GM18498 (cell line): ENCODE measurements at regions not wholly inside any gene's neighbourhood (a gene's known extent, or its start where the extent isn't known, plus 50 kb on each side); places are given as distances from the start of the nearest gene placed in this dataset.
A peak's percentile ranks its signal among the peaks of the same experiment; 100 is the strongest.

Experiments used
- ATAC-seq: cut with Tn5 transposase; IDR thresholded peaks from one replicate; pipeline ENCODE4 v1.9.1; 2021; ENCODE audit warnings: mild to moderate bottlenecking, moderate library complexity; ENCODE audit not compliant: unreplicated experiment

GRCh38 chr12:103178366-103179080 lies 221.0 kb downstream of the ASCL1 start:
- ATAC-seq = no peak

GRCh38 chr12:103181366-103182152 lies 224.1 kb downstream of the ASCL1 start:
- peak; percentile 93 for ATAC-seq

GRCh38 chr12:103182299-103182698 lies 224.8 kb downstream of the ASCL1 start:
- ATAC-seq = no peak

- ATAC-seq = no peak
These were observed 239.0 kb downstream of the ASCL1 start for GRCh38 chr12:103196467-103196866.

GRCh38 chr12:103197725-103198388 lies 240.4 kb downstream of the ASCL1 start:
- no peak for ATAC-seq

GRCh38 chr12:103198499-103198898 lies 241.0 kb downstream of the ASCL1 start:
- no peak for ATAC-seq

- no peak for ATAC-seq
These were observed 248.4 kb downstream of the ASCL1 start for GRCh38 chr12:103205906-103206305.

GRCh38 chr12:103207936-103208335 lies 250.5 kb downstream of the ASCL1 start:
- no peak for ATAC-seq

GRCh38 chr12:103241184-103241583 lies 254.6 kb downstream of the C12orf42 start:
- no peak for ATAC-seq

- no peak for ATAC-seq
These were observed 251.2 kb downstream of the C12orf42 start for GRCh38 chr12:103244596-103244995.

- ATAC-seq = no peak
These were observed 248.2 kb downstream of the C12orf42 start for GRCh38 chr12:103247531-103247930.

- ATAC-seq = no peak
These were observed 246.2 kb downstream of the C12orf42 start for GRCh38 chr12:103249607-103250006.

- no peak for ATAC-seq
These were observed 245.3 kb downstream of the C12orf42 start for GRCh38 chr12:103250487-103250886.
